AG20443 (cell line): ENCODE measurements at regions not wholly inside any gene's neighbourhood (a gene's known extent, or its start where the extent isn't known, plus 50 kb on each side); places are given as distances from the start of the nearest gene placed in this dataset.

Experiments
- DNase-seq: peaks from one replicate; pipeline ENCODE4 v3.0.0; 2012; ENCODE audit warnings: low spot score, mixed read lengths

GRCh38 chr12:98211909-98212695 is 303.3 kb upstream of the TMPO start:
- DNase-seq = no peak

- DNase-seq = no peak
These were observed 301.8 kb upstream of the TMPO start for GRCh38 chr12:98213556-98213955.

GRCh38 chr12:98217257-98217656 is 298.1 kb upstream of the TMPO start:
- no peak for DNase-seq

- no peak for DNase-seq
These were observed 294.8 kb upstream of the TMPO start for GRCh38 chr12:98220636-98221035.

- DNase-seq = no peak
These were observed 294.1 kb upstream of the TMPO start for GRCh38 chr12:98221243-98221808.

- DNase-seq = no peak
These were observed 293.3 kb upstream of the TMPO start for GRCh38 chr12:98222135-98222534.

- DNase-seq = no peak
These were observed 290.7 kb upstream of the TMPO start for GRCh38 chr12:98224584-98225221.

- peak; percentile 16 for DNase-seq
These were observed 288.2 kb upstream of the TMPO start for GRCh38 chr12:98227162-98227561.

GRCh38 chr12:98228683-98229539 is 286.5 kb upstream of the TMPO start:
- no peak for DNase-seq

- no peak for DNase-seq
These were observed 285.9 kb upstream of the TMPO start for GRCh38 chr12:98229540-98229924.

GRCh38 chr12:98232753-98233390 is 282.5 kb upstream of the TMPO start:
- no peak for DNase-seq

- DNase-seq = no peak
These were observed 280.1 kb upstream of the TMPO start for GRCh38 chr12:98235301-98235700.

GRCh38 chr12:98238515-98239130 is 276.8 kb upstream of the TMPO start:
- DNase-seq = peak; percentile 72

- DNase-seq = no peak
These were observed 272.2 kb upstream of the TMPO start for GRCh38 chr12:98243190-98243589.

- DNase-seq = no peak
These were observed 271.3 kb upstream of the TMPO start for GRCh38 chr12:98244136-98244535.

- DNase-seq = no peak
These were observed 262.0 kb upstream of the TMPO start for GRCh38 chr12:98253207-98254037.

GRCh38 chr12:98256830-98257229 is 258.6 kb upstream of the TMPO start:
- no peak for DNase-seq

- no peak for DNase-seq
These were observed 255.7 kb upstream of the TMPO start for GRCh38 chr12:98259693-98260092.

- DNase-seq = no peak
These were observed 255.1 kb upstream of the TMPO start for GRCh38 chr12:98260276-98260675.

- no peak for DNase-seq
These were observed 252.5 kb upstream of the TMPO start for GRCh38 chr12:98262902-98263301.
